BE2C (cell line): ENCODE measurements at regions not wholly inside any gene's neighbourhood (a gene's known extent, or its start where the extent isn't known, plus 50 kb on each side); places are given as distances from the start of the nearest gene placed in this dataset.
"Not testable (repeated sequence)": the region's sequence is repeated elsewhere in the genome, so short reads cannot be mapped to it uniquely, and the experiment has no call there.

Experiments used
- DNase-seq: peaks from one replicate; pipeline ENCODE4 v3.0.0-alpha.2; 2020
- H3K27me3 ChIP-seq: fragments of 250-450 bp; sonication (Bioruptor Pico); 2 replicates; pipeline ENCODE4 v1.5.1; 2020; ENCODE audit warnings: mild to moderate bottlenecking
- H3K36me3 ChIP-seq: fragments of 250-450 bp; sonication (Bioruptor Pico); 2 replicates; pipeline ENCODE4 v1.5.1; 2020; ENCODE audit warnings: mild to moderate bottlenecking
- H3K4me1 ChIP-seq: fragments of 250-450 bp; sonication (Bioruptor Pico); 2 replicates; pipeline ENCODE4 v1.5.1; 2020
- H3K4me3 ChIP-seq: 2 replicates; pipeline ENCODE4 v1.5.1; 2011; ENCODE audit warnings: low read depth, low read length
- H3K9me3 ChIP-seq: fragments of 250-450 bp; sonication (Bioruptor Pico); 2 replicates; pipeline ENCODE4 v1.5.1; 2020
- CTCF ChIP-seq: IDR thresholded peaks from 2 replicates; pipeline ENCODE4 v1.5.1; 2012; ENCODE audit warnings: mild to moderate bottlenecking, low read depth, low read length

- Histone ChIP-seq H3K9me3 (no peaks in the 10 kb centered on the region; the same call in 1 of the 2 replicates), H3K27me3 (no peaks in the 10 kb centered on the region), H3K4me1 (no peaks in the 10 kb centered on the region), H3K4me3 (no peak overlapping the region), H3K36me3 (no peaks in the 10 kb centered on the region)
- no peak for TF ChIP-seq CTCF
- DNase-seq, result no peak
Observed at GRCh38 chr9:109997682-109998081, 210.3 kb downstream of the C9orf152 start.

DNA sequence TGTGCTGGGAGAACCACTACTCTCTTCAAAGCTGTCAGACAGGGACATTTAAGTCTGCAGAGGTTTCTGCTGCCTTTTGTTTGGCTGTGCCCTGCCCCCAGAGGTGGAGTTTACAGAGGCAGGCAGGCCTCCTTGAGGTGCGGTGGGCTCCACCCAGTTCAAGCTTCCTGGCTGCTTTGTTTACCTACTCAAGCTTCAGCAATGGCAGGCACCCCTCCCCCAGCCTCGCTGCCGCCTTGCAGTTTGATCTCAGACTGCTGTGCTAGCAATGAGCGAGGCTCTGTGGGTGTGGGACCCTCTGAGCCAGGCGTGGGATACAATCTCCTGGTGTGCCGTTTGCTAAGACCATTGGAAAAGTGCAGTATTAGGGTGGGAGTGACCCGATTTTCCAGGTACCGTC lies 202.4 kb downstream of the C9orf152 start:
- H3K36me3 ChIP-seq, DNase-seq, H3K4me3 ChIP-seq: not testable (repeated sequence)

GRCh38 chr9:110006657-110007056 lies 201.3 kb downstream of the C9orf152 start:
- TF ChIP-seq CTCF, result no peak
- Histone ChIP-seq H3K9me3 (no peaks in the 10 kb centered on the region), H3K4me1 (no peaks in the 10 kb centered on the region), H3K36me3 (no peaks in the 10 kb centered on the region), H3K27me3 (no peaks in the 10 kb centered on the region), H3K4me3 (no peak overlapping the region)
- no peak for DNase-seq

More for the DNA sequence above, 202.4 kb downstream of the C9orf152 start:
- H3K9me3 ChIP-seq, H3K4me1 ChIP-seq, H3K27me3 ChIP-seq: not testable (repeated sequence)

DNA sequence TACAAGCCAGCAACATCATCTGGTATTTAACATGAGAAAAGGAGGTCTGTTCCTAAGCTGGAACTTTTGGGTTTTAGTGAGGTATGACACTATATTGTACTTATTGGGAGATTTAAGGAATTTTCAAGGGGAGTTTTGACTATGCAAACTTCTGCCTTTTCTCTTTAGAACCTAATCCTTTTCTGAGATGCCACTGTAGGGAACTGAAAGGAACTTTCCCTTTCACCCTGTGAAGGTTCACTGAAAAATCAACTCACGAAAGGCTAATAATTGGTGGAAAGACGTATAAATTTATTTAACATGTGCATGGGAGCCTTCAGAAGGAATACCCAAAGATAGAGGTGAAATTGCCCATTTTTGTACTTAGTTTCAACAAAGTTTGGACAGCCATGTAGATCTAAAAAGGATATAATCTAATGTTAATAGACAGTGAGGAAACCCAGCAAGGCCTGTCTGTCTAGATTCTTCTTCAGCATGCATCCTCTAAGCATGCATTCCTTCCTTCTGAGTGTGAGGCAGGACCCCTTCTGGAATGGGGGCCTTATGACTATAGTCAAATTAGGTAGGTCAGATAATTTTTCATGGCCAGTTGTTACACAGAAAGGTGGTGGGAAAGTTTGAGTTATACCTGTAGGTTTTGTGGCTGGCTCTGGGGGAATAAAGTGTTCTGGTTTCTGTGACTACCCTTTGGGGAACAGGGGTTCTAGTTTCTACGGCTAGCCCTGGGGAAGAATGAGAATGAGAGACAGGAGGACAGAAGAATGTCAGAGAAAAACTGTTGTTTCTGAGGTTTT lies 200.3 kb downstream of the C9orf152 start:
- no peak for DNase-seq
- Histone ChIP-seq H3K9me3 (no peaks in the 10 kb centered on the region), H3K4me1 (no peaks in the 10 kb centered on the region), H3K27me3 (no peaks in the 10 kb centered on the region), H3K4me3 (no peak overlapping the region), H3K36me3 (no peaks in the 10 kb centered on the region)
- no peak for TF ChIP-seq CTCF

GRCh38 chr9:110008663-110009062 lies 199.3 kb downstream of the C9orf152 start:
- Histone ChIP-seq H3K4me1 (no peaks in the 10 kb centered on the region), H3K4me3 (no peak overlapping the region), H3K27me3 (no peaks in the 10 kb centered on the region), H3K36me3 (no peaks in the 10 kb centered on the region), H3K9me3 (no peaks in the 10 kb centered on the region)
- TF ChIP-seq CTCF, result no peak
- DNase-seq, result no peak

- Histone ChIP-seq H3K9me3 (no peaks in the 10 kb centered on the region), H3K27me3 (no peaks in the 10 kb centered on the region), H3K4me3 (no peak overlapping the region), H3K36me3 (no peaks in the 10 kb centered on the region), H3K4me1 (no peaks in the 10 kb centered on the region)
- TF ChIP-seq CTCF, result no peak
- DNase-seq, result no peak
Observed at GRCh38 chr9:110011628-110012320, 196.2 kb downstream of the C9orf152 start.
